Osteoblast (primary cell): ENCODE measurements at regions not wholly inside any gene's neighbourhood (a gene's known extent, or its start where the extent isn't known, plus 50 kb on each side); places are given as distances from the start of the nearest gene placed in this dataset.

ENCODE experiments used
- DNase-seq: peaks from one replicate; pipeline ENCODE4 v3.0.0; 2011; ENCODE audit warnings: low spot score, mixed read lengths; ENCODE audit not compliant: insufficient read length; ENCODE audit errors: missing footprints
- H2AFZ ChIP-seq: 2 replicates; pipeline ENCODE4 v1.6.0; 2011; ENCODE audit warnings: mild to moderate bottlenecking, low read length
- H3K27ac ChIP-seq: 2 replicates; pipeline ENCODE4 v1.5.1; 2011; ENCODE audit warnings: mild to moderate bottlenecking, low read depth, low read length, moderate library complexity
- H3K27me3 ChIP-seq: 2 replicates; pipeline ENCODE4 v1.6.0; 2012; ENCODE audit warnings: mild to moderate bottlenecking, control low read depth, inconsistent platforms, low read length, moderate library complexity; ENCODE audit not compliant: insufficient read depth
- H3K36me3 ChIP-seq: 2 replicates; pipeline ENCODE4 v1.5.1; 2011; ENCODE audit warnings: mild to moderate bottlenecking, low read length, control low read depth, moderate library complexity; ENCODE audit not compliant: insufficient read depth
- H3K4me1 ChIP-seq: 2 replicates; pipeline ENCODE4 v1.5.1; 2011; ENCODE audit warnings: mild to moderate bottlenecking, low read length, control low read depth, moderate library complexity; ENCODE audit not compliant: insufficient read depth
- H3K4me2 ChIP-seq: 2 replicates; pipeline ENCODE4 v1.6.0; 2011; ENCODE audit warnings: mild to moderate bottlenecking, low read length; ENCODE audit not compliant: insufficient read depth
- H3K4me3 ChIP-seq: fragments of 200-600 bp; sonication (generic); 3 replicates; pipeline ENCODE4 v1.5.1; 2012; ENCODE audit warnings: mild to moderate bottlenecking, low read length, inconsistent platforms; ENCODE audit not compliant: insufficient read depth
- H3K79me2 ChIP-seq: 2 replicates; pipeline ENCODE4 v1.6.0; 2012; ENCODE audit warnings: mild to moderate bottlenecking, low read length, control low read depth, inconsistent platforms; ENCODE audit not compliant: insufficient read depth
- H3K9me3 ChIP-seq: 2 replicates; pipeline ENCODE4 v1.5.1; 2011; ENCODE audit warnings: low read depth, low read length, control low read depth
- H4K20me1 ChIP-seq: 2 replicates; pipeline ENCODE4 v1.6.0; 2012; ENCODE audit warnings: mild to moderate bottlenecking, low read length, control low read depth; ENCODE audit not compliant: insufficient read depth
- TF ChIP-seq, protein P1 (sequence below): IDR thresholded peaks from 2 replicates; pipeline ENCODE4 v1.5.1; 2011; ENCODE audit warnings: mild to moderate bottlenecking, low read depth, low read length, moderate library complexity; ENCODE audit errors: extremely low read depth

DNA sequence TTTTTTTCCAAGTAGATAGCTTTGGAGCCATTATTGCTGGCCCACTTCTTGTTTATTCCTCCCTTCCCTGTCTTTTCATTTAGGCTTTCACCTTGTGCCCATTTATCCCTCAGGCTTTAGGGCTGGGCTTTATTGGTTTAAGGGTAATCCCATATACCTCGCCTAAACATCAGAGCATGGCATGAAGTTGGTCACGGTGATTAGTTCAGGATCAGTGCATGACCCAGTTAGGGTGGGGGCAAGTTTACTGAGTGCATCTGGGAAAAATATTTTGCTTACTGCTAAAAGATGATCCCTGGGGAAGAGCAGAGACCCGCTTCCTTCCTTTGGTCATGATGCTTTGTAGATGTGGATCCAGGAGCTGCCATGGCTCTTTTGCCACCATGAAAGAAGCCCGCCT, 153.3 kb upstream of the NECTIN1 start:
- Histone ChIP-seq H3K4me3 (no peak overlapping the region), H4K20me1 (no peaks in the 10 kb centered on the region), H3K9me3 (no peaks in the 10 kb centered on the region), H3K4me2 (no peak overlapping the region), H3K4me1 (no peaks in the 10 kb centered on the region), H3K27me3 (peaks cover 4% of the 10 kb centered on the region), H3K79me2 (no peaks in the 10 kb centered on the region), H3K27ac (no peak overlapping the region), H3K36me3 (no peaks in the 10 kb centered on the region), H2AFZ (no peak overlapping the region)
- no peak for DNase-seq
- TF ChIP-seq, protein P1, sequence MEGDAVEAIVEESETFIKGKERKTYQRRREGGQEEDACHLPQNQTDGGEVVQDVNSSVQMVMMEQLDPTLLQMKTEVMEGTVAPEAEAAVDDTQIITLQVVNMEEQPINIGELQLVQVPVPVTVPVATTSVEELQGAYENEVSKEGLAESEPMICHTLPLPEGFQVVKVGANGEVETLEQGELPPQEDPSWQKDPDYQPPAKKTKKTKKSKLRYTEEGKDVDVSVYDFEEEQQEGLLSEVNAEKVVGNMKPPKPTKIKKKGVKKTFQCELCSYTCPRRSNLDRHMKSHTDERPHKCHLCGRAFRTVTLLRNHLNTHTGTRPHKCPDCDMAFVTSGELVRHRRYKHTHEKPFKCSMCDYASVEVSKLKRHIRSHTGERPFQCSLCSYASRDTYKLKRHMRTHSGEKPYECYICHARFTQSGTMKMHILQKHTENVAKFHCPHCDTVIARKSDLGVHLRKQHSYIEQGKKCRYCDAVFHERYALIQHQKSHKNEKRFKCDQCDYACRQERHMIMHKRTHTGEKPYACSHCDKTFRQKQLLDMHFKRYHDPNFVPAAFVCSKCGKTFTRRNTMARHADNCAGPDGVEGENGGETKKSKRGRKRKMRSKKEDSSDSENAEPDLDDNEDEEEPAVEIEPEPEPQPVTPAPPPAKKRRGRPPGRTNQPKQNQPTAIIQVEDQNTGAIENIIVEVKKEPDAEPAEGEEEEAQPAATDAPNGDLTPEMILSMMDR = no peak

DNA sequence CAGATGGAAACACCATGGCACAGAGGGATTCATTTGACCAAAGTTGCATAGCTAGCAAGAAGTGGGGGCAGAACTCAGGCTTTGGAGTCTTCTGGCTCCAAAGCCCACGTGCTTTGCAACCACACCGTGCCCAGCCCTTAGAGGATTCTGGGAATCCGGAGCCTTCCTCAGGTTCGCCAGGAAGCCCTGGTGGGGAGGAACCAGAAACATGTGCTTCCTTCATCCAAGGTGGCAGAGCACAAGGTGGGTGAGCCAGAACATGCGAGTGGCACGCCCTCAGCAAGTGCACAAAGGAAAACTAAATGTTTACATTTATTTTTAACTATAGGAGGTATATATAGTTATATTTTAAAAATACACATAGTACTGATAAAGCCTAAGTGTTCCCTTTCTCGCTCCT, 151.9 kb upstream of the NECTIN1 start:
- Histone ChIP-seq H3K4me1 (no peaks in the 10 kb centered on the region), H3K4me3 (no peak overlapping the region), H3K36me3 (no peaks in the 10 kb centered on the region), H2AFZ (no peak overlapping the region), H3K9me3 (no peaks in the 10 kb centered on the region), H4K20me1 (no peaks in the 10 kb centered on the region), H3K79me2 (no peaks in the 10 kb centered on the region), H3K27me3 (peaks cover 4% of the 10 kb centered on the region), H3K4me2 (no peak overlapping the region), H3K27ac (no peak overlapping the region)
- TF ChIP-seq, protein P1 = no peak
- no peak for DNase-seq

DNA sequence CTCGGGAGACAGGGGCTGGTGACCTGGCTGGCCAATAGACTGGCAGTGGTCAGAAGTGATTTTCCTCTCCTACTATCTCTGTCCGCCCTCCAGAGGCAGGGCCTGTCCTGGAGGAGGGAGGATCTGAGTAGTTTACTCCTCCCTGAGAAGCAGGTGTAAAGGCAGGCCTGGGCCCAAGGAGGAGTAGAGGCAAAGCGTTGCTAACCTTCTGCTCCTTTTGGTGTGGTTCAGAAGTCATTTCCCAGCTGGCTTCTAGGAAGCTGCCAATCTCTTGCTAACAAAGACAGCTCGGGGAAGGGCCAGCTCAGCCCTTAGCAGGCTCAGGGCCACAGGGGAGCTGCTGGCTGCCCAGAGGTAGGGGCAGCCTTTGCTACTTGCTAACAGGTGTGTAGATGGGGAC, 151.1 kb upstream of the NECTIN1 start:
- Histone ChIP-seq H2AFZ (no peak overlapping the region), H3K9me3 (no peaks in the 10 kb centered on the region), H3K27me3 (peaks cover 5% of the 10 kb centered on the region), H3K4me1 (no peaks in the 10 kb centered on the region), H4K20me1 (no peaks in the 10 kb centered on the region), H3K79me2 (no peaks in the 10 kb centered on the region), H3K36me3 (no peaks in the 10 kb centered on the region), H3K4me2 (no peak overlapping the region), H3K4me3 (no peak overlapping the region), H3K27ac (no peak overlapping the region)
- TF ChIP-seq, protein P1 = no peak
- no peak for DNase-seq

DNA sequence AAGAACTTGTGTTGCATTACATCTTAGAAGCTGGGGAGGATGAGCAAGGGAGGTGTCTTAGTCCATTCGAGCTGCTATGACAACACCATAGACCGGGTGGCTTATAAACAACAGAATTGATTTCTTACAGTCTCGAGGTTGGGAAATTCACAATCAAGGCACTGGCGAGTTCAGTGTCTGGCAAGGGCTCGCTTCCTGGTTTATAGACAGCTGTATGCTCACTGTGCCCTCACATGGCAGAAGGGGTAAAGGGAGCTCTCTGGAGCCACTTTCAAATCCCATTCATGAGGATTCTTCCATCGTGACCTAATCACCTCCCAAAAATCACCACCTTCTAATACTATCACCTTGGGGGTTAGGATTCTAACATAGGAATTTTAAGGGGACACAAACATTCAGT, 150.0 kb upstream of the NECTIN1 start:
- TF ChIP-seq, protein P1 = no peak
- Histone ChIP-seq H3K4me1 (no peaks in the 10 kb centered on the region), H3K27me3 (peaks cover 8% of the 10 kb centered on the region), H3K79me2 (no peaks in the 10 kb centered on the region), H2AFZ (no peak overlapping the region), H4K20me1 (no peaks in the 10 kb centered on the region), H3K4me2 (no peak overlapping the region), H3K36me3 (no peaks in the 10 kb centered on the region), H3K27ac (no peak overlapping the region), H3K4me3 (no peak overlapping the region), H3K9me3 (no peaks in the 10 kb centered on the region)
- DNase-seq = no peak
